Natural killer cell (primary cell): ENCODE measurements at regions not wholly inside any gene's neighbourhood (a gene's known extent, or its start where the extent isn't known, plus 50 kb on each side); places are given as distances from the start of the nearest gene placed in this dataset.
"Not testable (repeated sequence)": the region's sequence is repeated elsewhere in the genome, so short reads cannot be mapped to it uniquely, and the experiment has no call there.

Experiments used
- ATAC-seq, 3 donors: fragments of 150-1000 bp in 2 of 3; fragments of 200-7000 bp in 1 of 3; cut with Tn5 transposase; 1 replicate in 1 of 3; 2 replicates in 2 of 3; pipeline ENCODE4 v1.10.0; 2021; ENCODE audit warnings: mild to moderate bottlenecking in 2 of 3, moderate library complexity in 2 of 3
- DNase-seq, 2 donors: peaks; one replicate each; pipeline versions ENCODE4 v3.0.0 to v3.0.0-alpha.2; 2013 to 2021; ENCODE audit warnings: mixed read lengths in 1 of 2
- H3K27ac ChIP-seq: one replicate; pipeline ENCODE4 v1.5.1; 2013; ENCODE audit warnings: mild to moderate bottlenecking, low read length
- H3K27me3 ChIP-seq: one replicate; pipeline ENCODE4 v1.6.1; 2013; ENCODE audit warnings: low read length; ENCODE audit not compliant: control insufficient read depth, insufficient read depth
- H3K36me3 ChIP-seq: one replicate; pipeline ENCODE4 v1.6.1; 2013; ENCODE audit warnings: low read length; ENCODE audit not compliant: control insufficient read depth, insufficient read depth
- H3K4me1 ChIP-seq: one replicate; pipeline ENCODE4 v1.6.1; 2013; ENCODE audit warnings: low read length; ENCODE audit not compliant: control insufficient read depth, insufficient read depth
- H3K4me3 ChIP-seq: one replicate; pipeline ENCODE4 v1.5.1; 2013; ENCODE audit warnings: low read length
- H3K9me3 ChIP-seq: one replicate; pipeline ENCODE4 v1.6.1; 2013; ENCODE audit warnings: low read length; ENCODE audit not compliant: control insufficient read depth, insufficient read depth
- H3K27ac Mint-ChIP-seq, 2 donors: one replicate each; pipeline ENCODE4 v1.8.0; 2022; ENCODE audit warnings: mild to moderate bottlenecking in 2 of 2, mixed read lengths in 2 of 2, moderate library complexity in 1 of 2
- H3K27me3 Mint-ChIP-seq, 2 donors: one replicate each; pipeline ENCODE4 v1.8.0; 2022; ENCODE audit warnings: low read depth in 2 of 2, mixed read lengths in 2 of 2
- H3K36me3 Mint-ChIP-seq: one replicate; pipeline ENCODE4 v1.8.0; 2022; ENCODE audit warnings: mixed read lengths
- H3K4me1 Mint-ChIP-seq, 2 donors: one replicate each; pipeline ENCODE4 v1.8.0; 2022; ENCODE audit warnings: mixed read lengths in 2 of 2
- H3K4me3 Mint-ChIP-seq: one replicate; pipeline ENCODE4 v1.8.0; 2022; ENCODE audit warnings: mild to moderate bottlenecking, moderate library complexity, mixed read lengths
- H3K9me3 Mint-ChIP-seq, 2 donors: one replicate each; pipeline ENCODE4 v1.8.0; 2022; ENCODE audit warnings: mixed read lengths in 2 of 2
- WGBS: methylation state at CpG from one replicate; pipeline ENCODE4 v1.1.7; 2013; ENCODE audit warnings: missing lambda C conversion rate; ENCODE audit not compliant: insufficient coverage; 5-methylcytosine and 5-hydroxymethylcytosine counted together
- intact Hi-C: fragments of 100-400 bp; cut with micrococcal nuclease; formaldehyde crosslinking; loops from one replicate; pipeline ENCODE4 v1.14.2; 2022
- TF ChIP-seq, protein P1 (sequence below): fragments of 200-600 bp; IDR thresholded peaks from one replicate; pipeline ENCODE4 v1.8.0; 2022; ENCODE audit warnings: antibody characterized with exemption

DNA sequence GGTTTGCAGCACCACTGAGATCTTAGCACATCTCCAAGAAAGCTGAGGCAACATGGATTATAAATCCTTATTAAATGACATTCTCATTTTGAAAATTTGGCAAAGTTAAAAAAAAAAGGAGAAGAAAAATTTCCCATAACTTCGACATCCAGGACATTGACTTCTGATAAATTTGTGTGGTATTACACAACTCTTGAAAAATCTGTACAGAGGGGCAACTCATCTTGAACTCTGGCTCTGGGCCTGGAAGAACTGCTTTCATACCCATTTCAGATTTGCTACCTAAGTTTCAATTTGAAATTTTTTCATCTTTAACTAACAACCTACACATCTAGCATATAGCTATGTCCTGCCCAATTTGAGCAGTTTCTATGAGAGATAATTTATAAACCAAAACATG, 118.0 kb upstream of the UGP2 start:
- Histone ChIP-seq H3K27ac (no peak overlapping the region), H3K4me3 (no peak overlapping the region), H3K36me3 (no peaks in the 10 kb centered on the region), H3K4me1 (no peaks in the 10 kb centered on the region), H3K9me3 (no peaks in the 10 kb centered on the region), H3K27me3 (no peaks in the 10 kb centered on the region)
- H3K36me3 Mint-ChIP-seq = no peaks in the 10 kb centered on the region
- no peaks in the 10 kb centered on the region for H3K4me1 Mint-ChIP-seq
- TF ChIP-seq, protein P1, sequence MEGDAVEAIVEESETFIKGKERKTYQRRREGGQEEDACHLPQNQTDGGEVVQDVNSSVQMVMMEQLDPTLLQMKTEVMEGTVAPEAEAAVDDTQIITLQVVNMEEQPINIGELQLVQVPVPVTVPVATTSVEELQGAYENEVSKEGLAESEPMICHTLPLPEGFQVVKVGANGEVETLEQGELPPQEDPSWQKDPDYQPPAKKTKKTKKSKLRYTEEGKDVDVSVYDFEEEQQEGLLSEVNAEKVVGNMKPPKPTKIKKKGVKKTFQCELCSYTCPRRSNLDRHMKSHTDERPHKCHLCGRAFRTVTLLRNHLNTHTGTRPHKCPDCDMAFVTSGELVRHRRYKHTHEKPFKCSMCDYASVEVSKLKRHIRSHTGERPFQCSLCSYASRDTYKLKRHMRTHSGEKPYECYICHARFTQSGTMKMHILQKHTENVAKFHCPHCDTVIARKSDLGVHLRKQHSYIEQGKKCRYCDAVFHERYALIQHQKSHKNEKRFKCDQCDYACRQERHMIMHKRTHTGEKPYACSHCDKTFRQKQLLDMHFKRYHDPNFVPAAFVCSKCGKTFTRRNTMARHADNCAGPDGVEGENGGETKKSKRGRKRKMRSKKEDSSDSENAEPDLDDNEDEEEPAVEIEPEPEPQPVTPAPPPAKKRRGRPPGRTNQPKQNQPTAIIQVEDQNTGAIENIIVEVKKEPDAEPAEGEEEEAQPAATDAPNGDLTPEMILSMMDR = no peak
- WGBS = no CpG with 5 or more reads among the region's 1 CpG
- ATAC-seq (no peak), DNase-seq (no peak)
- no peak overlapping the region for H3K27ac Mint-ChIP-seq
- H3K9me3 Mint-ChIP-seq = no peaks in the 10 kb centered on the region
- peaks cover 5 to 25% of the 10 kb centered on the region in 2 donors for H3K27me3 Mint-ChIP-seq
- intact Hi-C loops = no loop called here
- no peak overlapping the region for H3K4me3 Mint-ChIP-seq

- H3K27ac ChIP-seq, H3K27me3 ChIP-seq, ATAC-seq, H3K36me3 ChIP-seq, H3K4me1 ChIP-seq, H3K9me3 ChIP-seq, H3K9me3 Mint-ChIP-seq, H3K4me3 Mint-ChIP-seq, H3K4me1 Mint-ChIP-seq, DNase-seq, H3K27ac Mint-ChIP-seq, H3K4me3 ChIP-seq, intact Hi-C loops, H3K36me3 Mint-ChIP-seq: not testable (repeated sequence)
- H3K27me3 Mint-ChIP-seq = peaks cover 6 to 25% of the 10 kb centered on the region in 2 donors
- WGBS = 88% methylated on average over 1 of the region's 1 CpG
Observed at GRCh38 chr2:63725212-63725611, 116.5 kb upstream of the UGP2 start.

DNA sequence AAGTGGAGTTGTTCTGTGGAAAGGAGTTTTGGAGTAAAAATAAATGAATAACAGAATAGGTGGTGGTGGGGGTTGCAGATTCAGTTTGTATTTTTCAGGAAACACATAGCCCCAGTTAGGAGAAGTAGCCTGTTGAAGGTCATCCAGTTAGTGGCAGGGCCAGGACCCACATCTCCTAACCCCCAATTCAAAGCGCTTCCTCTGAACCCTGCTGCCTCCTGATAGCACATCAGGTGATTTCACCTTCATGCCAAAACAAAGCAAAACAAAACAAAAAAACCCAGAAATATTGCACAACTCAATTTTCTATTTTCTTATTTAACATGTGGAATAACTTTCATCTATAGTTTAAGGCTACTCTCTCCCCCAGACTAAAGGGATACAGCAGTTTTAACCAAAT, 112.3 kb upstream of the UGP2 start:
- no peaks in the 10 kb centered on the region for H3K4me1 Mint-ChIP-seq
- H3K4me1 ChIP-seq = no peaks in the 10 kb centered on the region
- no peaks in the 10 kb centered on the region for H3K9me3 Mint-ChIP-seq

DNA sequence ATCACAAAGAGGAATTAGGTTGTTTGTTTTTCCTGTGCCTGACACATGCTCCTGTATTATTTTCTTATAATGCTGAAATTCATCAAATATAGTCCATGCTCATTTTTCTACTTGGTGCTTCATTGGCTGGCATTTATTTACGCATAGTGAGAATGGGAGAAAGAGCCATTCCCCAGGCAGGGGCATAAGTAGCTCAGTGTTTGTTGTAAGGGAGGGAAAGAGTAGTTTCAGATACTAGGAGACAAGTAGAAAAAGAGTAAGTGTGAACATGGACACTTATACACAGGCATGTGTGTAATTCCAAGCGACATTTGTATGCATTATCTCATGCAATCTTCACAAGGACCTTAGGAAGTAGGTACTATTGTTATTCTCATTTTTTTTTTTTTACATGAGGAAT, 111.9 kb upstream of the UGP2 start:
- no peak overlapping the region for H3K4me3 ChIP-seq
- H3K9me3 Mint-ChIP-seq = no peaks in the 10 kb centered on the region
- TF ChIP-seq, protein P1 = no peak
- H3K4me3 Mint-ChIP-seq = no peak overlapping the region
- peaks cover 10 to 31% of the 10 kb centered on the region in 2 donors for H3K27me3 Mint-ChIP-seq
- intact Hi-C loops = no loop called here
- no peaks in the 10 kb centered on the region for H3K4me1 Mint-ChIP-seq
- H3K27me3 ChIP-seq = no peaks in the 10 kb centered on the region
- 100% methylated on average over 2 of the region's 2 CpGs for WGBS
- DNase-seq = no peak
- ATAC-seq = no peak
- H3K9me3 ChIP-seq = no peaks in the 10 kb centered on the region
- no peak overlapping the region for H3K27ac Mint-ChIP-seq
- H3K4me1 ChIP-seq = no peaks in the 10 kb centered on the region
- H3K36me3 ChIP-seq = no peaks in the 10 kb centered on the region
- H3K36me3 Mint-ChIP-seq = no peaks in the 10 kb centered on the region
- no peak overlapping the region for H3K27ac ChIP-seq

More for the DNA sequence above, 112.3 kb upstream of the UGP2 start:
- Mint-ChIP-seq H3K27me3 (peaks cover 9 to 31% of the 10 kb centered on the region in 2 donors), H3K4me3 (no peak overlapping the region), H3K36me3 (no peaks in the 10 kb centered on the region), H3K27ac (no peak overlapping the region)
- no peak for DNase-seq
- Histone ChIP-seq H3K27ac (no peak overlapping the region), H3K36me3 (no peaks in the 10 kb centered on the region), H3K27me3 (no peaks in the 10 kb centered on the region), H3K4me3 (no peak overlapping the region), H3K9me3 (no peaks in the 10 kb centered on the region)
- intact Hi-C loops = no loop called here
- ATAC-seq = no peak
- TF ChIP-seq, protein P1 = no peak
- 91% methylated on average over 1 of the region's 1 CpG for WGBS
